Retina (tissue), 1 donor: ENCODE measurements at regions not wholly inside any gene's neighbourhood (a gene's known extent, or its start where the extent isn't known, plus 50 kb on each side); places are given as distances from the start of the nearest gene placed in this dataset.
"Not testable (repeated sequence)": the region's sequence is repeated elsewhere in the genome, so short reads cannot be mapped to it uniquely, and the experiment has no call there.

Experiments
- DNase-seq: peaks from one replicate; pipeline ENCODE4 v3.0.0-alpha.2; 2016

DNA sequence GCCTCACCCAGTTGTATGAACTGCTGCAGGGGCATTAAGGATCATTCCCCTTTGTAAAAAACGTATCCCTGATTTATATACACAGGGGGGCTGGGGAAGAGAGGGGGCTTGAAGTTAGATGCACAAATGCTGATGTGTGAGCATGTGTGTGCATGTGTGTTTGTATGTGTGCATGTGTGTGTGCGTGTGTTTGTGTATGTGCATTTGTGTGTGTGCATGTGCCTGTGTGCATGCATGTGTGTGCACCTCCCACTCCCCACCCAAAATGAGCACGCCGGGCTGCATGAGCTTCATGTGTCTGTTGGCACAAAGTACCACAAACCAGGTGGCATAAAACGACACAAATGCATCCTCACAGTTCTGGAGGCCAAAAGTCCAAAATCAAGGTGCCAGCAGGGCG, 1315.2 kb downstream of the TBC1D22A start:
- no peak for DNase-seq

DNA sequence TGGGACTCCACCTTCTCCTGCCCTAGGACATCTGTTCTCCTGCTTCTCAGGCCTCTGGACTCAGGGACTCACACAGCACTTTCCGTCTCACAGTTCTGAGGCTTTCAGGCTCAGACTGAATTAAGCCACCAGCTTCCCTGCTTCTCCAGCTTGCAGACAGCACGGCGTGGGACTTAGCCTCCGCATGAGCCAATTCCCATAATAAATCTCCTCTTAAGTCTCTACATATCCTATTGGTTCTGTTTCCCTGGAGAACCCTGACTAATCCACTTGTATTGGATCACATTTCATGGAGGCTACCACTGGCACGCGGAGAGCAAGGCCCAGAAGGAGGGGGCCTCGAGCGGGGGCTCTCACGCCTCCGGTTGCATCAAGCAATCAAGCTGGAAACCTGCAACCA, 1313.6 kb downstream of the TBC1D22A start:
- DNase-seq: no peak

GRCh38 chr22:48075604-48076003, 1313.2 kb downstream of the TBC1D22A start:
- DNase-seq: no peak

GRCh38 chr22:48072777-48073176, 1310.3 kb downstream of the TBC1D22A start:
- DNase-seq: no peak

DNA sequence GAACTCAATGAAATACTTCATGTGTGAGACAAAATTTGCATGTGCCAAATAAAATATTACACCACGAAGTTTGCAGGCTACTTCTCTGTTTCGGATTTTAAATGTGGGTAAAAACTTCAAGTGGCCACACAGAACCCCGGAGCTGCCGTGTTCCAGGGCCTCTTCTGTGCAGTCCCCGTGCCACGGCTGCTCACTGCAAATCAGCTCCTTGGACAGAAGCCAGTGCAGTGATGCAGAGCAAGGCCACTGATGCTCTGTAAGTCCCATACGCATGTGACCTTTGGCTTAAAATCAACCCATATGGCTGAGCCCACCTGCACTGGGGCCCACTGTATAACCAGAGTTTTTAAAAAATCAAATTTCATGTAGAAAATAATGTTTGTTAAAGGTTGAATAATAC, 1309.4 kb downstream of the TBC1D22A start:
- DNase-seq: no peak

DNA sequence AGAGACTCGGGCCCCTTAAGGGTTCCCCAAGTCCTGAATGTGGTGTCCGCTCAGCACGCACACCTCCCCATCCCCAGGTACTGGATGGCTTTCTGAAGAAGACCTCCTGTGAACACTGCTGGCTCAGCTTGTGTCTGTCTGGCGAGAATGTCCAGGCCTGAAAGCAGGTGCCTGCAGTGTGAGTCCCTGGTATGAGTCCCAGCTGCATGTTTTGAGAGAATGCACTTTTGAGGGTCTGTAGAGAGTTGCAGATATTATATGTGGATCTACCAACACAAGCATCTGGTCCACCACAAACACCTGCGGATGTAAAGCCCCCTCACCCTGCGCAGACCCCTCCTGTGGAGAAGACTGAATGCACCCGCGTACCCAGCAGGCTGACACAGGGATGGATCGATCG, 1308.9 kb downstream of the TBC1D22A start:
- no peak for DNase-seq

GRCh38 chr22:48070760-48071159, 1308.3 kb downstream of the TBC1D22A start:
- no peak for DNase-seq

DNA sequence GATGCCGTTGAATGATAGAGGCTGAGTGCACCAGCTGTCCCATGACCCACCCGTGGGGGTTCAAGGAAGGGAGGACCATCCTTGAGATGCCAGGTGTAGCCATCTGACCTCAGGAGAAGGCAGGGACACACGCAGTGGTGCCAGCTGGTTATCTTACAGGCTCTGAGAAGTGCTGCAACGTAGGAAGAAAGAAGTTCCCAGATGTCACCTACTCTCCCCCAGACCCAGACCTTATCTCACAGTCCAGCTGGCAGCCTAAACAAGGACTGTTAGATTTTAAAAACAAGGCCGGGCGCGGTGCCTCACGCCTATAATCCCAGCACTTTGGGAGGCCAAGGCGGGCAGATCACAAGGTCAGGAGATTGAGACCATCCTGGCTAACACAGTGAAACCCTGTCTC, 1307.6 kb downstream of the TBC1D22A start:
- DNase-seq: no peak

GRCh38 chr22:48069256-48069655, 1306.8 kb downstream of the TBC1D22A start:
- no peak for DNase-seq

GRCh38 chr22:48068323-48068885, 1306.0 kb downstream of the TBC1D22A start:
- no peak for DNase-seq

DNA sequence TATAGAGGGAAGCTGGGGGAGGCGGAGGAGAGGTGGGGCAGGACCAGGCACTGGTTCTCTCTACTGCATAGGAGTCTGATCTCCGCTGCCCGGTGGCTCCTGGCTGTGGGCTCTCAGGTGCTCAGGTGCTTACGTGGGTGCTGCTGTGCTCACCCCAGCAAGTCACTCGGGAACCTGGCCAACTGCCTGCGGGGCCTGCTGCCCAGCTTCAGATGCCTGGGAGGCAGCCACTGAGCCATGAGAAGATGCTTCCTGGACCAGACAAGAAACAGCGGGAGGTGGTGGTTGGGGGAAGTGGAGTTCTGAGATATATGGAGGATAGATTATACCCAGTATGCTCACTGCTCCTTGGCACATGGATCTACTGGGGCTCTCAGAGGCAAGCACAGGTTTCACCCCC, 1303.4 kb downstream of the TBC1D22A start:
- peak; percentile 30 for DNase-seq

DNA sequence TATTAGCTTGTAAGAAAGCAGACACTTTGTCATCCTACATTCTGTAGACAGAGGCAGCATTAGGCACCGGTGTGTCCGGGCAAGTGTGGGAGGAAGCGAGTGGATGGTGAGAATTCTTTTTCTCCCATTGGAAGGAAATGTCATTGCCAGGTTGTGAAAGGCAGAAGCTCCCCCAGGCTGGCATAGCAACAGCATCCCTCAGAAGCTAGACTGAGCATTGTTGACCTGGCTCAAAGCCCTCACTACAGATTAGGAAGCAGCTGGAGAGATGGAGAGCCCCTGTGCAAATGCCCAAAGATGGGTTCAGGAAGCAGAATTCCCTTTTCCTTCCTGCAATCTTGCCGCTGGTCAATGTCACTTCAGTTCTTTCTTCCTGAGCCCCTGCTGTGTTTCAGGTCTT, 1299.3 kb downstream of the TBC1D22A start:
- DNase-seq: no peak

DNA sequence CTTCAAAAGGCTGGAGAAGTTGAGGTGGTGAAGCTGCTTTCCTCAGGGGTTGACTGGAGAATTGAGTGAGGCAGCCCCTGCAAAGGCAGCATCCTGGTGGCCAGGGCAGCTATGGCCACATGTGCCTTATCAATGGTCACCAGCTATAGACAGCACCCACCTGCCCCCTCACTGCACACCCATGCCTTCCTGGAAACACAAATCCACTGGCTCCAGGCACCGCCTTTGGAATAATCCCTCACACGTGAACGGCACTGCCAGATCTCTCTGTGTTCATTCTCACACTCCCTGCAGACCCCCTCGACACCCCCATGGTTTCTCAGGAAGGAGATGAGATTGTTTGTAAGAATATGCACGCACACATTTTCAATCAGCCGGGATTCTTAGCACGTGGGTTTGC, 1297.8 kb downstream of the TBC1D22A start:
- DNase-seq: no peak

DNA sequence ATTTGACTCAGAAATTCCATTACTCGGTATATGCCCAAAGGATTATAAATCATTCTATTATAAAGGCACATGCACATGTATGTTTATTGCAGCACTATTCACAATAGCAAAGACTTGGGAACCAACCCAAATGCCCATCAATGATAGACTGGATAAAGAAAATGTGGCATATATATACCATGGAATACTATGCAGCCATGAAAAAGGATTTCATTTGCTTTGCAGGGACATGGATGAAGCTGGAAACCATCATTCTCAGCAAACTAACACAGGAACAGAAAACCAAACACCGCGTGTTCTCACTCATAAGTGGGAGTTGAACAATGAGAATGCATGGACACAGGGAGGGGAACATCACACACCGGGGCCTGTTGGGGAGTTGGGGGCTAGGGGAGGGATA, 1297.1 kb downstream of the TBC1D22A start:
- not testable (repeated sequence) for DNase-seq

GRCh38 chr22:48057116-48057835, 1294.8 kb downstream of the TBC1D22A start:
- no peak for DNase-seq

- no peak for DNase-seq
Observed at GRCh38 chr22:48055827-48056226, 1293.4 kb downstream of the TBC1D22A start.

- DNase-seq: no peak
Observed at GRCh38 chr22:48055185-48055584, 1292.7 kb downstream of the TBC1D22A start.

GRCh38 chr22:48054596-48054995, 1292.1 kb downstream of the TBC1D22A start:
- no peak for DNase-seq

- no peak for DNase-seq
Observed at GRCh38 chr22:48053973-48054372, 1291.5 kb downstream of the TBC1D22A start.

- no peak for DNase-seq
Observed at GRCh38 chr22:48053486-48053885, 1291.0 kb downstream of the TBC1D22A start.

- DNase-seq: no peak
Observed at GRCh38 chr22:48052621-48052890, 1290.1 kb downstream of the TBC1D22A start.

GRCh38 chr22:48051796-48052620, 1289.6 kb downstream of the TBC1D22A start:
- no peak for DNase-seq

DNA sequence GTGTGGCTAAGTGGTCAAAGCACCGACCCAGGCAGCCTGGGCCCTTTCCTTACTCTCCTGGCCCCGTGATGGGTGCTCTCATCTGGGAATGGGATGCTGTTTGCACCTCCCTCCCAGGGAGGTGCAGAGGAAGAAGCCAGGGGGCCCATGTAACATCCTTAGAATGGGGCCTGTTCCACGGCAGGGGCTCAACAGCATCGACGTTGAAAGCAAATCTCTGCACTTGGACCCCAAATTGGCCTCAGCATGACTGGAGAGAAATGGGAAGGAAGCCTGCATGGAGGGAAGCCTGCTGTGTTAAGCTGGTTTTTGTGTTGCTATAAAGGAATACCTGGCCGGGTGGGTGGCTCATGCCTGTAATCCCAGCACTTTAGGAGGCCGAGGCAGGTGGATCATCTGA, 1288.4 kb downstream of the TBC1D22A start:
- DNase-seq: no peak

DNA sequence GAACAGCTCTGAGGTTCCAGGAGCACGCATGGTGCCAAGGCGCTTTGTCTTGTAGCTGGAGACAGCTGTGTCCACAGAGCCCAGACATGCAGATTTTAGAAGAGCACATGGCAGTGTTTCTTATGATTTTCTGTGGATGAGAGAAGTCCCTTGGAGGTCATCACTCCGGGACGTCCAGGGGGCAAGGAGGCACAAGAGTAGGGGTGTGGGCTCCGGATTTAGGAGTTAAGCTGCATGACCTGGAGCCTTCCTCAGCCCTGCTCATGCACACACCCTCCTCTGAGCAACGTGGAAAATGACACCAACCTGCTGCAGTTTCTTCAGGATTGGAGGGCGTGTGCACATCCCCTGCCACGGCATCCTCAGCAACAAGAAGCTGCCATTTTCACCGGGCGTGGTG, 1286.7 kb downstream of the TBC1D22A start:
- DNase-seq: no peak
